ENCODE measurements at regions not wholly inside any gene's neighbourhood (a gene's known extent, or its start where the extent isn't known, plus 50 kb on each side); places are given as distances from the start of the nearest gene placed in this dataset.

GRCh38 chr3:43791246-43791645 lies 100.5 kb downstream of the ABHD5 start (continued):
- TF ChIP-seq NR2C2 (IDR thresholded peaks at IDR 0.05; ENCODE audit: borderline replicate concordance, control insufficient read depth, insufficient read length, low read depth) (no peak), KAT2A (conservative IDR thresholded peaks at IDR 0.05; ENCODE audit: control insufficient read depth, low read depth, low read length) (no peak), CUX1 (IDR thresholded peaks at IDR 0.05; ENCODE audit: insufficient replicate concordance, low read depth, low read length) (no peak)

DNA sequence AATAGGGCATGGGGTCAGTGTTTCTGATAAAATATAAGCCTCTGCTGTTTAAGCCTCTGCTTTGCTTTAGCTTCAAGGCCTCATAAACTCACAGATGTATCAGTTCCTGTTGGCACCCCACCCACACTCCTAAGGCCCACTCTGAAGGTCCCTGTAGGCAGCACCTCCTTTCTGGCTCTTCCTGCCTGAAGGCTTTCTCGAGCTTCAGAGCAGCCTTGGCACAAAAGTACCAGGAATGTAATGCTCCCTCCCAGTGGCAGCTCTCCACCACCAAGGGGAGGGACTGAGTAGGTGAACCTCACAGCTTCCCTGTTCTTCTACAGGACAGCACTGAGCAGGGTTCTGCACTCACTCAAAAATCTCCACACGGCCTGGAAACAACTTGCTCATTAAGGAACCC lies 102.2 kb downstream of the ABHD5 start:
- H3K9me3 ChIP-seq (replicated peaks; ENCODE audit: control insufficient read depth, insufficient read depth, low read length) = no peaks in the 10 kb centered on the region
- no peaks in the 10 kb centered on the region for H3K4me1 ChIP-seq (ENCODE audit: control insufficient read depth, insufficient read depth, low read length)
- intact Hi-C loops (cut with micrococcal nuclease; ENCODE audit: unreplicated experiment) = no loop called here
- H3K27me3 ChIP-seq (replicated peaks in 1 of 2; ENCODE audit: control insufficient read depth in 2 of 2, insufficient read depth in 2 of 2, low read length in 1 of 2) = peaks cover 0 to 1% of the 10 kb centered on the region in 2 experiments; a peak in 2 of 4 replicates
- DNase-seq (ENCODE audit: low read depth, low spot score) = no peak
- ChIA-PET CTCF (no interaction called here), RAD21 (ENCODE audit: unreplicated experiment) (no interaction called here), SMC1A (ENCODE audit: uncharacterized antibody, unreplicated experiment) (no interaction called here), POLR2A (no interaction called here)
- in situ Hi-C loops (cut with MboI) = no loop called here
- no peaks in the 10 kb centered on the region for H3K79me2 ChIP-seq (ENCODE audit: control insufficient read depth, insufficient read depth, low read length)
- WGBS (ENCODE audit: insufficient coverage, insufficient replicate concordance, low lambda C conversion rate, missing lambda C conversion rate) = 0% methylated on average over 2 of the region's 2 CpGs
- BruUV-seq (replicated peaks) = no TSS peak
- no peak for FAIRE-seq
- no peak overlapping the region for H3K4me2 ChIP-seq (ENCODE audit: control insufficient read depth, insufficient read depth)
- no peak overlapping the region for H3K27ac ChIP-seq (ENCODE audit: control insufficient read depth, insufficient read depth)
- H3K4me3 ChIP-seq = no peak overlapping the region
- TF ChIP-seq, protein P1, sequence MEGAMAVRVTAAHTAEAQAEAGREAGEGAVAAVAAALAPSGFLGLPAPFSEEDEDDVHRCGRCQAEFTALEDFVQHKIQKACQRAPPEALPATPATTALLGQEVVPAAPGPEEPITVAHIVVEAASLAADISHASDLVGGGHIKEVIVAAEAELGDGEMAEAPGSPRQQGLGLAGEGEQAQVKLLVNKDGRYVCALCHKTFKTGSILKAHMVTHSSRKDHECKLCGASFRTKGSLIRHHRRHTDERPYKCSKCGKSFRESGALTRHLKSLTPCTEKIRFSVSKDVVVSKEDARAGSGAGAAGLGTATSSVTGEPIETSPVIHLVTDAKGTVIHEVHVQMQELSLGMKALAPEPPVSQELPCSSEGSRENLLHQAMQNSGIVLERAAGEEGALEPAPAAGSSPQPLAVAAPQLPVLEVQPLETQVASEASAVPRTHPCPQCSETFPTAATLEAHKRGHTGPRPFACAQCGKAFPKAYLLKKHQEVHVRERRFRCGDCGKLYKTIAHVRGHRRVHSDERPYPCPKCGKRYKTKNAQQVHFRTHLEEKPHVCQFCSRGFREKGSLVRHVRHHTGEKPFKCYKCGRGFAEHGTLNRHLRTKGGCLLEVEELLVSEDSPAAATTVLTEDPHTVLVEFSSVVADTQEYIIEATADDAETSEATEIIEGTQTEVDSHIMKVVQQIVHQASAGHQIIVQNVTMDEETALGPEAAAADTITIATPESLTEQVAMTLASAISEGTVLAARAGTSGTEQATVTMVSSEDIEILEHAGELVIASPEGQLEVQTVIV (IDR thresholded peaks at IDR 0.05; ENCODE audit: borderline replicate concordance, partially characterized antibody) = no peak
- no peak for TF ChIP-seq SPI1 (IDR thresholded peaks at IDR 0.05; ENCODE audit: borderline replicate concordance, insufficient read depth, low read depth, low read length)
- no peak for TF ChIP-seq RAD51 (IDR thresholded peaks at IDR 0.05)
- TF ChIP-seq TCF12 (IDR thresholded peaks at IDR 0.05; ENCODE audit: low read depth, low read length) = no peak
- no peak for TF ChIP-seq FOXM1 (IDR thresholded peaks at IDR 0.05; ENCODE audit: low read depth, low read length)
- no peak for TF ChIP-seq ZBED1 (IDR thresholded peaks at IDR 0.05; ENCODE audit: borderline replicate concordance)
- no peak for TF ChIP-seq ZNF24 (IDR thresholded peaks at IDR 0.05)
- no peak for TF ChIP-seq POLR2A (IDR thresholded peaks at IDR 0.05; ENCODE audit: low read depth, low read length)
- TF ChIP-seq MTA2 (IDR thresholded peaks at IDR 0.05; ENCODE audit: low read depth) = no peak
- TF ChIP-seq TBL1XR1 (IDR thresholded peaks at IDR 0.05; ENCODE audit: low read depth, low read length) = no peak
- no peak for TF ChIP-seq NFXL1 (IDR thresholded peaks at IDR 0.05; ENCODE audit: borderline replicate concordance)
- TF ChIP-seq SRF (IDR thresholded peaks at IDR 0.05; ENCODE audit: low read depth in 2 of 2, low read length in 2 of 2) = no peak
- TF ChIP-seq SUPT20H (IDR thresholded peaks at IDR 0.05; ENCODE audit: borderline replicate concordance, control insufficient read depth, low read depth, low read length) = no peak
- TF ChIP-seq ESRRA (IDR thresholded peaks at IDR 0.05; ENCODE audit: low read length) = no peak
- no peak for TF ChIP-seq CREB1 (IDR thresholded peaks at IDR 0.05; ENCODE audit: low read depth)
- no peak overlapping the region for H2AFZ ChIP-seq (ENCODE audit: control insufficient read depth, low read depth, low read length)
- no peaks in the 10 kb centered on the region for H3K36me3 ChIP-seq (ENCODE audit: control insufficient read depth in 2 of 2, insufficient read depth in 2 of 2, low read length in 1 of 2)
- H4K20me1 ChIP-seq (ENCODE audit: control insufficient read depth, insufficient read depth) = no peaks in the 10 kb centered on the region
- no peak overlapping the region for H3K9ac ChIP-seq (ENCODE audit: control insufficient read depth, insufficient read depth, low read length)
- no peak for ATAC-seq
